ENCODE measurements at regions not wholly inside any gene's neighbourhood (a gene's known extent, or its start where the extent isn't known, plus 50 kb on each side); places are given as distances from the start of the nearest gene placed in this dataset.

DNA sequence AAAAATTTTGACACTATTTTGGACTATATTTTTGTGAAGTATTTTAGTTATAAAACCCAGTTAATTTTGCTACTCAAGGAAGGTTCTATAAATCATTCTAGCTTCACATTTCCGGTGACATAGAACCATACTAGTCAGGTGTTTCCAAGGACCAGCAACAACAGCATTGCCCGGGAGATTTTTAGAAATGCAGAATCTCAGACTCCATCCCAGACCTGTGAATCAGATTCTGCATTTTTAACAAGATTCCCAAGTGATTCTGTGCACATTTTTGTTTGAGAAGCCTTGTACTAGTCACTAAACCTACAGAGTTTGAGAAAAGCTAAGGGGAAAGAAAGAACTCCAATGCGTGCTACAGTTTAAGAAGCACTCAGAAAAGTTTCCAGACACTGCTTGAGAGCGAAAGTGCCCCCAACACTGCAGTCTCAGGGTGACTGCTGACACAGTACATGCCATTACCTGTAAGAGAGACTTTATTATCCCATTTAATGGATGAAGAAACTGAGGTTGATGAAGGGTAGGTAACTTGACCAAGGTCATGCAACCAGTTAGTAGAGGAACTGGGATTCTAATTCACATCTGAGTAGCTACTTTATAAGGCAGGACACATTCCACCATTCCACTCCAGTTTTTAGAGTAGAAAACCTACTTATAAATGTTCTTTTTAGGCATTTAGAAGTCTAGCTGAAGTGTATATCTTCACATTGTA lies 49.7 kb upstream of the USP3 start:
- no peak for ATAC-seq
- DNase-seq (ENCODE audit: low spot score), result no peak
